HG03457 (cell line): ENCODE measurements at regions not wholly inside any gene's neighbourhood (a gene's known extent, or its start where the extent isn't known, plus 50 kb on each side); places are given as distances from the start of the nearest gene placed in this dataset.

Source experiments
- ATAC-seq: cut with Tn5 transposase; IDR thresholded peaks from one replicate; pipeline ENCODE4 v1.9.1; 2021; ENCODE audit warnings: moderate number of reproducible peaks; ENCODE audit not compliant: unreplicated experiment

- no peak for ATAC-seq
Observed at GRCh38 chr16:13791095-13791494, 128.9 kb upstream of the ERCC4 start.

- ATAC-seq = no peak
Observed at GRCh38 chr16:13793841-13794409, 126.0 kb upstream of the ERCC4 start.

GRCh38 chr16:13795131-13795530 lies 124.8 kb upstream of the ERCC4 start:
- no peak for ATAC-seq

- ATAC-seq = no peak
Observed at GRCh38 chr16:13797718-13798117, 122.2 kb upstream of the ERCC4 start.

GRCh38 chr16:13798211-13798610 lies 121.7 kb upstream of the ERCC4 start:
- ATAC-seq = no peak

- no peak for ATAC-seq
Observed at GRCh38 chr16:13803974-13804373, 116.0 kb upstream of the ERCC4 start.

GRCh38 chr16:13805951-13806350 lies 114.0 kb upstream of the ERCC4 start:
- ATAC-seq = no peak

GRCh38 chr16:13806671-13807070 lies 113.3 kb upstream of the ERCC4 start:
- no peak for ATAC-seq

- no peak for ATAC-seq
Observed at GRCh38 chr16:13808102-13808501, 111.9 kb upstream of the ERCC4 start.

GRCh38 chr16:13809765-13810164 lies 110.2 kb upstream of the ERCC4 start:
- ATAC-seq = no peak

- no peak for ATAC-seq
Observed at GRCh38 chr16:13811834-13812233, 108.1 kb upstream of the ERCC4 start.

GRCh38 chr16:13816701-13817100 lies 103.3 kb upstream of the ERCC4 start:
- no peak for ATAC-seq

- ATAC-seq = no peak
Observed at GRCh38 chr16:13823501-13823900, 96.5 kb upstream of the ERCC4 start.

GRCh38 chr16:13829697-13830299 lies 90.2 kb upstream of the ERCC4 start:
- no peak for ATAC-seq

GRCh38 chr16:13833515-13833914 lies 86.4 kb upstream of the ERCC4 start:
- ATAC-seq = no peak

- ATAC-seq = no peak
Observed at GRCh38 chr16:13835387-13835786, 84.6 kb upstream of the ERCC4 start.

GRCh38 chr16:13835935-13836730 lies 83.8 kb upstream of the ERCC4 start:
- ATAC-seq = no peak

- no peak for ATAC-seq
Observed at GRCh38 chr16:13838401-13839190, 81.4 kb upstream of the ERCC4 start.

GRCh38 chr16:13839577-13839976 lies 80.4 kb upstream of the ERCC4 start:
- no peak for ATAC-seq

- no peak for ATAC-seq
Observed at GRCh38 chr16:13845232-13845631, 74.7 kb upstream of the ERCC4 start.

- no peak for ATAC-seq
Observed at GRCh38 chr16:13848795-13849194, 71.2 kb upstream of the ERCC4 start.
